NT2/D1 (cell line): ENCODE measurements at regions not wholly inside any gene's neighbourhood (a gene's known extent, or its start where the extent isn't known, plus 50 kb on each side); places are given as distances from the start of the nearest gene placed in this dataset.

Experiments used
- YY1 ChIP-seq: IDR thresholded peaks from 2 replicates; pipeline ENCODE4 v1.6.1; 2011; ENCODE audit not compliant: insufficient read length, insufficient read depth
- ZNF274 ChIP-seq: IDR thresholded peaks from 2 replicates; pipeline ENCODE4 v1.6.1; 2011; ENCODE audit warnings: mild to moderate bottlenecking, low read depth, low read length

- TF ChIP-seq YY1 (no peak), ZNF274 (no peak)
These were observed 775.4 kb downstream of the NTRK3 start for GRCh38 chr15:87481126-87481525.
